Hindlimb muscle (tissue), 1 donor: ENCODE measurements at regions not wholly inside any gene's neighbourhood (a gene's known extent, or its start where the extent isn't known, plus 50 kb on each side); places are given as distances from the start of the nearest gene placed in this dataset.

Source experiments
- DNase-seq: peaks from one replicate; pipeline ENCODE4 v3.0.0-alpha.2; 2013

- DNase-seq = no peak
These were observed 199.0 kb upstream of the MVB12B start for GRCh38 chr9:126127591-126127990.

DNA sequence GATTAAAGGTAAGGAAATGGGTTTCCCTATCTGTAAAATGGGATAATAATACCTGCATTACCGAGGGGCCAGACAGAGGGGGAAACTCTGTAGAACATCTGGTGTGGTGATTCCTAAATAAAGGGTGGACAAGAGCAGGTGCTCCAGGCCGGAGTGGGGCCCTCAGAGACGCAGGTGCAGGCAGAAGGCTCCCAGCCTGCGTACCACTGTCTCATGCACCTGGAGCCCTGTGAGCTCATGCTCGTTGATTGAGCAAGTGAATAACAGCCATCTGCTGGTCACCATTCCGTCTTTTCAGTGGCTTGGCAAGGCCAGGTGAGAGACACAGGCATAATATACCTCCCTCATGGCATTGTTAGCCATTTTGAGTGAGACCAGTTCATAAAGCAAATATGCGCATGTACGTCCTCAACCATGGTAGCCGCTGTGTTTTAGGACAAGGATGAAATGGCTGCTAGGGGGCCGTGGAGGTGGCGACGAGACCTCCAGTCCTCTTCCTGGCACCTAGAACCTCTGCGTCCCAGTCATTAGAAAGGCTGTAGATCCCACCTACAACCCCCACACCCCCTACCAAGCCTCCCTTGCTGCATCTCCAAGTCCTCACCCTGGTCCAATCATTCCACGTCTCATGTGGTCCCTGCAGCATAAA lies 198.0 kb upstream of the MVB12B start:
- DNase-seq = no peak

DNA sequence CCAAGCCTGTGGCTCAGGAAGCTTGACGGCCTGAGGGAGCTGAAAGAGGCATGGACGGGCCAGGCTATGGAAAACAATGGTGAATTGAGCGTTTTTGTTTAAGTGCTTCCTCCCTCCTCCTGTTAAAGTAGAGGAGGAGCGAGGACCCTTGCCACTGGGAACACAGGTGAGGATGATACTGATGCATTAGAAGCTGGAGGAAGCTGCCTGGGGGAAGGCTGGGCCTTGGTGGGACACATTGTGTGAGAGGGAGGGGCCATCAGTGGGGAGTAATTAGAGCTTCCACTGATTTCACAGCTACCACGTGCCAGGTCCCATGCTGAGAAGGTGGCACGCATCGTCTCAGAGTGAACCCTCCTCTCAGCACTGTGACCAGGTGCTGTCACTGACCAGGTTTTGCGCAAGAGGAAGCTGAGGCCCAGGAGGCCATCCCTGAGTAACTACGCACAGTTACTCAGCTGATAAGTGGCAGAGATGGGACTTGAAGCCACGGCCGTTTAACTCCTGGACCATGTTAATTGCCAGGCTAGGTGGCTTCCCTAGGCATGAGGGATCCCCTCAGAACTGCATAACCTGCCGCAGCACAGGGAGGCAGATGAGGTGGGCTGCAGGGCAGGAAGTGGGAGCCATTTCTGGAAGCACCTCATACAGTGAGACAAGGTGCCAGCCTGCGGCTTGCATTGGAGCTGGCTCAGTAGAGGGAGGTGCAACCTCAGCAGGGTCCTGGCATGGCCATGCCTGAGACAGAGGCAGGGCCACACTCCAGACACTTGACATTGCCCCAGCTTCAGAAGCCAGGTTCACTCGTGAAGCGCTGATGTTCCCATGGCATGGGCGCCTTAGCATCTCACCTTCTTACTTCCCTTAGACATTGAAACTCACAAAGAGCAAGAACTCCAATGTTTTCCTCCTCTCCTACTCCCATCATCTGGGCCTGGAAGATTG lies 195.3 kb upstream of the MVB12B start:
- DNase-seq = no peak

DNA sequence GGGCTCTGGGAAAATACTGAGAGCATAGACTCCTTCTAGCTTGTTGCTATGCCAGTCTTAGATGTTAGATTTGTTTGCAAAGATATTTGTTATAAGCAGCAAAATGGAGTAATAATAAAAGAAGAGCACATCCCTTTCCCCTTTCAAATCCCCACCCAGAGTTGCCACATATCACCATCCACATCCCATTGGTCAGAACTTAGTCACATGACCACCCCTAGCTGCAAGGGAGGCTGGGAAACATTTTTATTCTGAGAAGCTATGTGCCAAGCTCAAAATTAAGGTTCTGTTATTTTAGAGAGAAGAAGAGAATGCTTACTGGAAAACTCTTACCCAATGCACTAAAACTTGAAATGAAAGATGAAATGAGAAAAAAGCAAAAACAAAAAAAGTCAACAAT lies 193.9 kb upstream of the MVB12B start:
- DNase-seq = no peak

GRCh38 chr9:126144196-126144595 lies 182.4 kb upstream of the MVB12B start:
- DNase-seq = no peak

- no peak for DNase-seq
These were observed 181.8 kb upstream of the MVB12B start for GRCh38 chr9:126144603-126145456.

GRCh38 chr9:126145887-126146253 lies 180.8 kb upstream of the MVB12B start:
- DNase-seq = no peak

- DNase-seq = no peak
These were observed 180.1 kb upstream of the MVB12B start for GRCh38 chr9:126146254-126147145.

DNA sequence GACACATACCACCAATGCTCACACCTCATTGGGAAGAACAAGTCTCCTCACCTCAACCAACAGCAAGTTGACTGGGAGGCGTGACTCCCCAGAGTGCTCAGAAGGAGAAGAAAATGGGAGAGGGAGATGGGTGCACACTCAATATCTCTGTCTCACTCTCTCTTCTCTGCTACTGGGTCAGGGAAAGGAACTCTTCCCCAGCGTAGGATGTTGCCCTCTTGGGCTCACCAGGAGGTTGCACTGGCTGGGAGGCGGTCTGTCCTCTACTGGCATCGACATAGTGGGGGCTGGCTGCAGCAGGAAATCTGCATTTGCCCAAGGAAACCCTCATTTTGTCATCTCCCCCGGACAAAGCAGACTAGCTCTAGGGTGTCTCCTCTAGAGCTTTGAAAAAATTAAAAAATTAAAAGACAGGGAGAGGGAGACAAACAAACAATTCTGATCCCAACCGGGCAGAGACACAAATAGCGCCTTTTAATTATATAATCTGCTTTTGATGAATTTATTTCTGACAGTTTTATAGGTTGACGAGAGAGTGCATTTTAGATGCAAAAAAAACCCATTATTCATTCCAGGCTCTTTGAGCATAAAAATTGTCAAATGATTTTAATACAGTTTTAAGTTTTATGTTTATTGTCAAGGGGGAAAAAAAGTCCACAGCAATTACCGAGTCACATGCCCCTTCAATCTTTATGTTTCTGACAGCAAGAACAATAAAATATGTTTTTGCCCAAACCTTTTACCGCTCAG lies 179.3 kb upstream of the MVB12B start:
- DNase-seq = no peak

DNA sequence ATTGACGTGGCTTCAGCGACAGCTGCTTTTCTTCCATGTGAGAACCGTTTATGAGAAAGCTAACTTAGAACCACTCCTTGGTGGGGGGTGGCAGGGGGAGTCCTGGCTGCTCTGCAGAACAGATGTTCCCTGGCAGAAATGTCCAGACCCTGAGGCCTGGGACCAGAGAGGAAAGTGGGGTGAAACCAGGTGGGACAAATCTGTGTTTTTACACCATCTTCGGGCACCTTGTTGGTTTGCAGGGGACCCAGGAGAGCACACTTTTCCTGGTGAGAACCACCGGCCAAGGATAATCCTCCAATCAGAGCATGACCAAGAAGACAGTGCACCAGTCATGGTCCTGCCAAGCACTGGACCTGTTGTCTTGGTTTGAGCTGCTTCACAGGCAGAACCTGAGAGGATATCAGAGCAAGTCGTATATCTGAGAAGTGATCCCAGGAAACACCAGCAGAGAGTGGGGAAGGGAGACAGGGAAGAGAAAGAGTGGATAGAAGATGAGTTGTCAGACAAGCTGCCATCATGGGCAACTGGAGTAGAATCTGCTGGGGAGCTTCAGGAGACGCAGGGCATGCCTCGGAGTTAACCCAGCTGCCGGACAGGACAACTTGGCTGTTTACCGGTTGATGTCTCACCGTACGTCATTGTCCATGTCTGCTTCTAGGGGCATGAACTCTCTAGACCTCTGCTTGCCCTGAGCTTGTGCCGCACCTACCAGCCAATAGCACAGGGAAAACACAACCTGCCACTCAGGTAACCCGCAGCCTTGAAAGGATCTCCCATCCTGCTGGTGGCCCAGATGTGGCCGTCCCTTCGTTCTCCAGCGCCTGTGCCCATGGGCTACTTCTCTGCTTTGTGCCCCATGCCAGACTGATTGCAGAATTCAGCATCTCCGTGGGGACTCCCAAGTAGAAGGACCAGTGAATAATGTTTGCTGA lies 178.4 kb upstream of the MVB12B start:
- DNase-seq = no peak

DNA sequence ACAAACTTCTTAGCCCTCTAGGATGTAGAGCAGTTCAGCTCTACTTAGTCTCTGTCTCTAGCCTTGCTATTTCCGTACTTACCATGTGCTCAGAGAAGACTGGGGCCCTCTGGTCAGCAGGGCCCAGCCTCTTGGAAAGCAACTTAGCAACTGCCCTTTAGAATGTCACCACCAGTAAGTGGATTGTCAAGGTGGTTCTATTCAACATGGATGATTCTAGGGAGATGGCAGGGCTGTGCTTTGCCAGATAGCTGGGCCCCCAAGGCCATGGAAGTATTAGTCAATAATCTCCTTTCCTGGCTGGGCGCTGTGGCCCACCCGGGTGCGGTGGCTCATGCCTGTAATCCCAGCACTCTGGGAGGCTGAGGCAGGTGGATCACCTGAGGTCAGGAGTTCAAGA lies 177.6 kb upstream of the MVB12B start:
- DNase-seq = no peak

GRCh38 chr9:126149661-126150060 lies 177.0 kb upstream of the MVB12B start:
- no peak for DNase-seq

DNA sequence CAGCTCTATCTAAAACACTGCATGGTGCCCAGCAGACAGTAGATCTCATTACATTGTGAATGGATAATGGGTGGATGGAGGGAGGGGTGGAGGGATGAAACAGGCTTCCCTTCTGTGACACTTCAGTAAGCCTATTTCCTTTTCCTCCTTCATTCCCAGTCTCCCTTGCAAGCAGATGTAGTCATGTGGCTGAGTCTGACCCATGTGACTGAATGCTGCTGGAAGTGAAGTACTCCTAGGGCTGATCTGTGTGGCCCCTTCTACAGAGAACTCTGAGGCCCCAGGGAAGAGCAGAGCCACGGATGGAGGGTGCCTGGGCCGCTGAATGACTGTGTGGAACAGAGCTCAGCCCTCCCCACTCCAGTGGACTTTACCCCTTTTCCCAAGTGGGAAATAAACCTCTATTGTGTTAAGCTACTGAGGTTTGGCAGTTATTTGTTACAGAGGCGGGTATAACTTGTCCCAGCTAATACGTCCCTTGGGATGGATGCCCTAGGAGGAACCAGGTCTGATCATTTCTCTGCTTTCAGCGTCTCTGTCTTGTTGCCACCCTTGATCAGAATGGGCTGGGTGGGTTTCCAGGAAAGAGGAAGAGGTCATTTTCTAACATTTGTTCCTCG lies 176.1 kb upstream of the MVB12B start:
- DNase-seq = no peak

DNA sequence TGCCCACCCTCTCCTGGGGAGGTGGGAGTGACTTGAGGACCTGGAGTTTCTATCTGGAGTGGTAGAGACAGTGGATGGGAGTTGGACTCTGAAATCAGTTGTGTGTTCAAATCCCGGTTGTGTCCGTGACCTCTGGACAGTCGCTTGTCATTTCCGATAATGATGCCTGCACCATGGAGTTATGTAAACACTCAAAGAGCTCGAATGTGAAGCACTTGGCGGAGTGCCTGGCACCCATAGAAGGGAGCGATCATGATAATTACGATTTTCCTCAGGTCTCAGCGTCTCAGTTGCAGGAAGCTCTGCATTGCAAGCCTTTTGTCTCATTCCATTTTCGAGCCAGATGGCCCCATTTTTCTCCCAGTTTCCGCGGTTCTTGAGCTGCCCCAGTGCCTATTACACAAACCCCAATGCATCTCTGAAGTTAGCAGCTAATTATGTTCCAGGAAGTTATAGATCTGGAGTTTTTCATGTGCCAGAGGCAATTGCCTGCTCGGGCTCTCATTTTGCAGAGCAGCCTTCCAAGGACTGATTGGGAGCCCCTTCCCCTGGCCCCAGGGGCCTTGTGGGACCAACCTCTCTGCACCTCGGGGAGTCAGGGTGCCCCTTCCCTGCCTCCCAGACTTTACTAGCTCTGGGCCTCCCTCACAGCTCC lies 175.5 kb upstream of the MVB12B start:
- DNase-seq = no peak

DNA sequence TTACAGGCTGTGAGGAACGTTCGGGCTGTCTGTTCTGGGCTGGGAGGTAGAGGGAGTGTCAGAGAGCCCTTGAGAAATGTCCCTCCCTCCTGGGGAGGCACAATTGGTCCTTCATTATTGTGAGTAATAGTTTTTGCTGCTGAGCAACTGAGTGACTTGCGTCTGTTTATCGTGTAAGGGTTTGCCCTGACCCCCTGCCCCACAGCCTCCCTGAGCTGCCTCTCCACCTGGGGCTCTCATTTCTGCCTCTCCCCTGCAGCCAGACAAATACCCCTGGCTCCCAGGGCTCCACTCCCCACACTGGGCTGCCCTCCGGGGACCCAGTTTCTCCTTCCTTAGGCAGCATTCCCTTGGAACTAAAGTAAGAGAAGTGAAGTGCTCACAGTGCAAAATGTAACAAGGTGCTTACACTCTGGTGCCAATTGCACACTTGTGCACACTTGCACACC lies 174.9 kb upstream of the MVB12B start:
- no peak for DNase-seq

GRCh38 chr9:126152622-126153362 lies 173.8 kb upstream of the MVB12B start:
- DNase-seq = no peak

- no peak for DNase-seq
These were observed 173.2 kb upstream of the MVB12B start for GRCh38 chr9:126153382-126153781.

DNA sequence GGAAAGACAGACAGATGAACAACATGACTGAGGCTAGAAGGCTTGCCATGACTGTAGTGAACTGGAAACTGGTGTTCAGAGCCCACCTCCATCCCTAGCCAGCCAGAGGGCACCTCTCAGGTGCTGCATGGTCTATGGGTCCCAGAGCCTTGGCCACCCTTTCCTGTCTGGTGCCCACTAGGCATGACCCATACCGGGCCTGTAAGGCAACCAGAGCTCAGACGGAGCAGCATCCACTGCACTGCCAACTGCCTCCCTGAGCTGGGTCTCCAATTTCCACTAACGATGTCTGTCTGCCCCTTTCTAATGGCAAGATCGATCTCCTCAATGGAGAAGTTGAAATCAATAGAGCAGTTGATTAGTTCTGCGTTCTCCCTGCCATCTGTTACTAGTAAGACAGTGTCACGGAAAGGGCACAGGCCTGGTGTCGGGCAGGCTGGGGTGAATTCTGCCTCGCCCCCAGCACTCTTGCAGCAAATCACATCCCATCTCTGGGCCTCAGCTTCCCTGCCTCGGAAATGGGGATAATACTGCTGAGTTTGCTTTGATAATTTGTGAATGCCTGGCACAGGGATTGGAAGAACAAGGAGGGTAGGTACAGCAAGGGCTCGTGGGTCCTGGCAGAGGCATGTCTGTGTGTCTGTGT lies 172.3 kb upstream of the MVB12B start:
- DNase-seq = no peak
